Middle frontal gyrus (tissue), 1 donor: ENCODE measurements at regions not wholly inside any gene's neighbourhood (a gene's known extent, or its start where the extent isn't known, plus 50 kb on each side); places are given as distances from the start of the nearest gene placed in this dataset.
"Not testable (repeated sequence)": the region's sequence is repeated elsewhere in the genome, so short reads cannot be mapped to it uniquely, and the experiment has no call there.

Source experiments
- DNase-seq: peaks from one replicate; pipeline ENCODE4 v3.0.0-alpha.2; 2015; ENCODE audit warnings: low spot score; ENCODE audit errors: extremely low spot score

- no peak for DNase-seq
These were observed 471.6 kb downstream of the CD83 start for GRCh38 chr6:14589175-14589574.

GRCh38 chr6:14590586-14590985, 473.0 kb downstream of the CD83 start:
- DNase-seq, result no peak

- no peak for DNase-seq
These were observed 474.4 kb downstream of the CD83 start for GRCh38 chr6:14591998-14592397.

- DNase-seq, result no peak
These were observed 475.7 kb downstream of the CD83 start for GRCh38 chr6:14593286-14593685.

DNA sequence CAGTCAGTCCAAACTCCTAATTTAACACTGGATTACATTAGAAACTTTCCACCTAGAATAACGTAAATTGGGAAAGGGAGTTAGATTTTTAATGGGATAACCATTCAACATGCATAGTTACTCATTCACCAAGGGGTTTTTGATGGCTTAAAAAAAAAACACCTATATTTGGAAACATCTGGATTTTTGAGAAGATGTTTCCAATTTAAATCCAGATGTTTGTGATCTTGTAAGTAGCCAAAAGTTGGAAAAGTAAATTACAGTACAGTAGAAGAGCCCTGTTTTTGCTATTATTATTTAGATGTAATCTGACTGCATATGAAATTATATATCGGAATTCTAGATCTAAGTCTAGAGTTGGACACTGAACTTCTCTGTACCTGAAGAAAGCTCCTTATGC, 478.2 kb downstream of the CD83 start:
- DNase-seq, result no peak

GRCh38 chr6:14596410-14596809, 478.8 kb downstream of the CD83 start:
- no peak for DNase-seq

- DNase-seq, result no peak
These were observed 479.5 kb downstream of the CD83 start for GRCh38 chr6:14597090-14597489.

DNA sequence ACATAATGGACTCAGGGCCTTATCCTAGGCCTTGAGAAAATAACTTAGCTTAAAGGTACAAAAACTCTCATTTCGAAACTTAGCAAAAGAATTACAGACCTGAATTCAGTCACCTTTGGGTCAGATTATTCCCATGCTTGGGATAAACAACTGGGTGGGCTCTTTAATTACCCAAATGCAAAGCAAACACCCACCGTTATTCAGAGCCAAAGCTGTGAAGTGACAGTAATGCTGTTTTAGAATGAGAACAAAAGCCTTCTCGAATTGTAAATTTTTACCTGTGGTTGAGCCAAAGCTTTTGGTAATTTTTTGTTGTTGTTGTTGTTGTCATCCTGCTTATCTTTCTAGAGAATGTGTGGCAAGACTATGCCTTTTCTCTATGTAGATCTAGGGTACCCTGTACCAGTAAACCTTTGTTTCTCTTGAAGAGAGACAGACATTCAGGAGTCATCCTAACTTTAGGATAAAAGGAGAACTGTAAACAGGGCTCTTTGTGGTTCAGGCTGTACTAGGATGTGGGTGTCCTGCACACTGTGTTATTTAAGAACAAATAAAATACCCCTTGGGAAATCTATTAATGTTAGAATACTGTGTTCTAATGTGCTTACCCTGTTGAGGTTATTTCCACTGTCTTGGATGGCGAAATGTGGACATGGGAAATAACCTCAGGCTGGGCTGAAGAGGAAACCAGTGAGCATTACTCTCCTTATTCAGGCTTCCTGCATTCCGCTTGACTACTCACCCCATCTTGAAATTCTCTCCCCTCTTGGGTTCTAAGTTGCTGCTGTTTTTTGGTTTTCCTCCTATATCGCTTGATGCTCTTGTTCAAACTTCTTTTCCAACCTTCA, 480.7 kb downstream of the CD83 start:
- DNase-seq, result no peak

- not testable (repeated sequence) for DNase-seq
These were observed 482.7 kb downstream of the CD83 start for GRCh38 chr6:14600306-14600705.

GRCh38 chr6:14601490-14601889, 483.9 kb downstream of the CD83 start:
- DNase-seq, result no peak

DNA sequence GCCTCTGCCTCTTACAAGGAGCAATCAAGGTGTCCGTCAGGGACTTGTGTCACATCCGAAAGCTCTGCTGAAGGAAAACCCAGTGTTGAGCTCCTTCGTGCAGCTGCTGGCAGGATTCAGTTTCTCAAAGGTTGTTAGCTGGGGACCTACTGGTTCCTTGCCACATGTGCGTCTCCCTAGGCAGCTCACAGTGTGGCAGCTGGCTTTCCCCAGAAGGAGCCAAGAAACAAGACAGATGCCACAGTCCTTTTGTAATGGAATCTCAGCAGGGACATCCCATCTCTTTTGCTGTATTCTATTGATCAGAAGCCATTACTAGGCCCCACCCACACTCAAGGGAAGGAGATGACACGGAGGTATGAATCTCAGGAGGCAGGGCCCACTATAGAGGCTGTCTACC, 488.8 kb downstream of the CD83 start:
- DNase-seq, result no peak

- no peak for DNase-seq
These were observed 492.6 kb downstream of the CD83 start for GRCh38 chr6:14610141-14610540.

DNA sequence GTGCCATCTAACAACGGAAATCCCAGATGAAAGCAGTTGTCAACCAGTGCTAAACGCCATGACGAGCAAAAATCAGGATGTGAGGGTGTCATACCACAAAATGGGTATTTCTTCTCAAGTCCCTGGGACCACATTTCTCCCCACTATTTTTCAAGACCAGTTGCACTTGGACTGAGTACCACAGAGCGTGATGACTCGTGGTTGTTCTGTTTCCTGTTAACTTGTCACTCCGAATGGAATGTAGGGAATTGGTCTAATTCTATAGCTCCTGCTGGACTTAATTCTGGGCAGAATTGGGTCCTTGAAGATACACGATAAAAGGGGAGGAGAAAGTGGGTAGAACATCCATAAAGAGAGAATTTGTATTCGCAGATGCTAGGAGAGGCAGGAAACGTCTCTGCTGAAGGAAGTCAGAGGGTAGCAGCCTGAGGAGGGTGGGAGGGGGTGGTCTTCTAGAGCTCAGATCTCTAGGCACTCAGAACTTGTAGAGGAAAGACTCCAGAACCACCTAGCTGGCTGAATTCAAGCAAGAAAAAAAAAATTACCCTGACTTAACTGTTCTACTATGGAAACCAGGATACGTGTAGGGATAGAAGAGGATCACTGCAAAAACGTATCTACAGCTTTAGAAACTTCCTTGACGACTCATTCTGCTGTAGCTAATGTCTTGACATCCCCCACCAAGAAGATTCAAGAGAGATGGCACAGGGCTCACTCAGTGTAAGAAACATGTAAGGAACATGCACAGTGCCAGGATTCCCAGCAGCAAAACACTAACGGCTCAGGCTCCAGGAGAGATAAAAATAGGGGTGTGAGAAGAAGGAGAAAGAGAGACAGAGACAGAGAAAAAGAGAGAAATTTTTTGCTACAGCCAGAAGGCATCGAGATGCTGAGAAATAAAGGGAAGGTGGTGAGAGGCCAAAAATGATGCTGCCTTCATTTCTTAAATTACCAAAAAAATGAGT, 494.7 kb downstream of the CD83 start:
- DNase-seq, result no peak

DNA sequence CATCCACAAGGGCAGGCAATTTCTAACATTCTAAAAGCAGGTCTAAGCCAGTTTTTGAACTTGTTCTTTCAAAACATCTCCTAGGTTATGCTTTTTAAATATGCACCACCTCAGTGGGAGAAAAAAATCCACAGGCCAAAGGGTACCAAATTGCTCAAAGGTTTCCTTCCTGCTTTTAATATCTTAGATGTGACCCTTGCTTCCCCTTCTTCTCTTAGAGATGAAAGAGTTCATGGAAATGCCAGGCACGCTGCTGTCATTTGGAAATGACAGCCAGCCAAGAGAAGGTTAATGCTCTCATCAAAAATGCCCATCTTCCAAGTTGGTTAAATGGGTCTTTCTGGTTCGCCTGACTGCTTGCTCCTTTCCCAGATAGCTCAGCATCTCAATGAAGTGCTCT, 497.1 kb downstream of the CD83 start:
- DNase-seq, result no peak

DNA sequence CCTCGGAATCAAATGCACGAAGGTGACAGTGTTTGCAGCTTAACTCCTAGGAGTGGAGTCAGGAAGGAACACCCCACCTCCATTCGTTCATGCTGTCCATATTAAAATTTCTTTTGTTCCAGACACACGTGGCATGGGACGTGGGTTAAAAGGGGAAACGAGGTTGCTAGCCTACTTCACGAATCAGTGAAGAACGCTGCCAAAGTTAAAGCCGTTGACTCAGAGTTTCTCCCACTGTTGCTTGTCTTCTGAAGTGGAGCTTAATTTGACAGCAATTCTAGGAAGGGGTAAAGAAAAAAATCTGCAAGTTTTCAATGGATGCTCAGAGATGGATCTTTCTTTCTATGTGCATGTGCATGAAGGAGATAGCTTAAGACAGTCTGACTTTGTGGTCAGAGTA, 499.1 kb downstream of the CD83 start:
- no peak for DNase-seq

GRCh38 chr6:14618759-14619418, 501.3 kb downstream of the CD83 start:
- DNase-seq, result no peak

DNA sequence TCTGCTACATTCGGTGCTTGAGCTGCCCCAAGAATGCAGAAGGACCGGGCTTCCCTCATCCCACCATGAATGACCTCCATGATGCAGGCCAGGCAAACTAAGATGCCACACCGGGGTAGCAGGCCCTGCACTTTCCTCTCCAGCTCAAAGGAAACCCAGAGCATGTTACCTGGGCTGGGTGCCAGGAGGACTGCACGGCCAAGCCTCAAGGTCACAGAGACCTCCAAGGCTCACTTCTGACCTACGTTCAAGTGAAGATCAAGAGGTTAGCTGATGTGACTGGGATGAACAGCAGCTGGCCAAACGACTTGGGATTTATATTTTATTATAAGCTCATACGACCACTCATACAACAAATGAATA, 501.8 kb downstream of the CD83 start:
- no peak for DNase-seq

DNA sequence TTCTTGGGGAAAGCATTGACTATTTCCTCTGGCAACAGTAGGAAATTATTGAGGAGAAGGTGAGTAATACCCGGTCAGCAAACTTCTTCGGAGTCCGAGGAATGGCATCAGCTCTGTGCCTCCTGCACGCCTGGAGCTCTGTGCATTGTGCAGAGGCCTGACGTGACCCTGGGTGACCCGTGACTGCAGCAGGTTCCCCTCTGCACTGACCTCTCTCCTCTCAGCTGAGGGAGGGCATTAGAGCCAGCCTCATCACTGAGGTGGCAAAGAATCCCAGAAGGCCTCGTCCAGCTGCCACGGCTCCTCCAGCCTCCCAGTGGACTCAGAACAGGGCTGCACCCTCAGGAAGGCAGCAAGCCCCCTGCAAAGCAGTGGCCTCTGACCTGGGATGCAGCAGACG, 502.9 kb downstream of the CD83 start:
- no peak for DNase-seq

DNA sequence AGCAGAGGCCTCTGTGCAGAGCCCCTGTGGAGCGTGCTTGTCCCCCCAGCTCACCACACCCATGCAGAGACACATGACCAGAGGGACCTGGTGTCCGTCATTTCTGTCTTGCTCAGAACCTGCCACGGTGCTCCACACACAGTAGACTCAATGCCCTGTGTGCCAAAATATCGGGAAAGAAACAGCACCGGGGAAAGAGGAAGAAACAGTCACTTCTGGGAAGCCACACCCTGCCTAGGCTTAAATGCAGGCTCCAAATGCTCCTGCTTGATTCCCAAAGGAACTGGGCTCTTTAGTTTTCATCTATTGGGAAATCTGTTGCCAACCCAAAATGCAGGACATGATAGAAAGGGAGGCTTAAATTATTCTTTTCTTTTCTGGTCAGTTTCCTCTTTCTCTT, 503.9 kb downstream of the CD83 start:
- DNase-seq, result no peak

- DNase-seq, result no peak
These were observed 504.5 kb downstream of the CD83 start for GRCh38 chr6:14622085-14622484.

DNA sequence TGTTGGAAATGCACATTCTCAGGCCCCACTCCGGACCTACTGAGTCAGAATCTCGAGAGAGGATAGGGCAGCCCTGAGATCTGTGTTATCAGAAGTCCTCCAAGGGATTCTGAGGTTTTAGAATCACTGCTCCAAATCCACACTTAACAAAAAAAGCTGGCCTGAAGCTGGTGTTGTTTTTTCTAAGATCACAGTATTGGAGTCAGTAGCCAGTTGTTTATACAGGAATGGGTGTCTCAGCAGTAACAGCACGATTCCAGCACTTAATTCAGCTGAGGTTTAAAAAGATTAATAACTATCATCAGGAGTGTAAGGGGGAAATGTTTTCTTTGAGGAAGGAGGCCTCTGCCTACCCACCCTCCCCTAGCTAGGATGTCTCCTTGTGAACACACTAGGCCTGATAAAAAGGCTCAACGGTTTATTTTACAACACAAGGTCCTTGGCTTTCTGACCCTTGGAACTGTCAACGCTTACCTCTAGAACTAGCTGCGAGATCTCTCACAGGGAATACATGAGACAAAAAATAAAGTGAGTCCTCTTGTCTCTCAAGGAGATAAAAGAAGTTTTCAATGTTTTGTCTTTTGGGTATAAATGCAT, 505.4 kb downstream of the CD83 start:
- no peak for DNase-seq
